Naive B cell (primary cell): ENCODE measurements at regions not wholly inside any gene's neighbourhood (a gene's known extent, or its start where the extent isn't known, plus 50 kb on each side); places are given as distances from the start of the nearest gene placed in this dataset.

Experiments used
- ATAC-seq, 2 donors: fragments of 150-1000 bp; cut with Tn5 transposase; 2 replicates each; pipeline ENCODE4 v1.10.0; 2021; ENCODE audit warnings: low read depth in 2 of 2, mild to moderate bottlenecking in 2 of 2, moderate library complexity in 2 of 2
- DNase-seq: peaks from one replicate; pipeline ENCODE4 v3.0.0; 2022
- H3K27ac Mint-ChIP-seq, 6 donors: one replicate each; pipeline ENCODE4 v1.8.0; 2020 to 2022; ENCODE audit warnings: mild to moderate bottlenecking in 6 of 6, mixed read lengths in 6 of 6, moderate library complexity in 5 of 6, inconsistent platforms in 2 of 6
- H3K27me3 Mint-ChIP-seq, 3 donors: one replicate each; pipeline ENCODE4 v1.8.0; 2021 to 2022; ENCODE audit warnings: mixed read lengths in 3 of 3, mild to moderate bottlenecking in 1 of 3
- H3K36me3 Mint-ChIP-seq, 2 donors: one replicate each; pipeline ENCODE4 v1.8.0; 2020 to 2022; ENCODE audit warnings: mixed read lengths in 2 of 2, inconsistent platforms in 1 of 2, mild to moderate bottlenecking in 1 of 2
- H3K4me1 Mint-ChIP-seq, 3 donors: one replicate each; pipeline ENCODE4 v1.8.0; 2020 to 2022; ENCODE audit warnings: mixed read lengths in 3 of 3, inconsistent platforms in 1 of 3, mild to moderate bottlenecking in 1 of 3, moderate library complexity in 1 of 3
- H3K4me3 Mint-ChIP-seq, 8 donors: one replicate each; pipeline ENCODE4 v1.8.0; 2020 to 2022; ENCODE audit warnings: mild to moderate bottlenecking in 8 of 8, mixed read lengths in 8 of 8, moderate library complexity in 8 of 8, inconsistent platforms in 2 of 8
- H3K9me3 Mint-ChIP-seq, 7 donors: one replicate each; pipeline ENCODE4 v1.8.0; 2020 to 2022; ENCODE audit warnings: mixed read lengths in 7 of 7, mild to moderate bottlenecking in 5 of 7, inconsistent platforms in 2 of 7, moderate library complexity in 1 of 7

GRCh38 chr2:117684919-117685318, 129.6 kb upstream of the DDX18 start:
- ATAC-seq, result no peak
- no peak for DNase-seq
- no peaks in the 10 kb centered on the region for H3K4me1 Mint-ChIP-seq
- H3K27ac Mint-ChIP-seq, result no peak overlapping the region
- peaks cover 0 to 8% (median 0%) of the 10 kb centered on the region in 7 donors for H3K9me3 Mint-ChIP-seq
- H3K36me3 Mint-ChIP-seq, result no peaks in the 10 kb centered on the region
- H3K4me3 Mint-ChIP-seq, result no peak overlapping the region
- H3K27me3 Mint-ChIP-seq, result peaks cover 0 to 5% (median 0%) of the 10 kb centered on the region in 3 donors

GRCh38 chr2:117686699-117687098, 127.8 kb upstream of the DDX18 start:
- H3K27me3 Mint-ChIP-seq, result peaks cover 0 to 5% (median 0%) of the 10 kb centered on the region in 3 donors
- ATAC-seq (no peak), DNase-seq (no peak)
- no peaks in the 10 kb centered on the region for H3K36me3 Mint-ChIP-seq
- H3K27ac Mint-ChIP-seq, result no peak overlapping the region
- H3K4me3 Mint-ChIP-seq, result no peak overlapping the region
- no peaks in the 10 kb centered on the region for H3K4me1 Mint-ChIP-seq
- H3K9me3 Mint-ChIP-seq, result peaks cover 0 to 8% (median 0%) of the 10 kb centered on the region in 7 donors

- H3K27ac Mint-ChIP-seq, result no peak overlapping the region
- DNase-seq (no peak), ATAC-seq (no peak)
- no peak overlapping the region for H3K4me3 Mint-ChIP-seq
- no peaks in the 10 kb centered on the region for H3K36me3 Mint-ChIP-seq
- no peaks in the 10 kb centered on the region for H3K4me1 Mint-ChIP-seq
- no peaks in the 10 kb centered on the region for H3K27me3 Mint-ChIP-seq
- peaks cover 0 to 5% (median 0%) of the 10 kb centered on the region in 7 donors for H3K9me3 Mint-ChIP-seq
Observed at GRCh38 chr2:117691595-117691994, 122.9 kb upstream of the DDX18 start.

GRCh38 chr2:117692001-117692763, 122.3 kb upstream of the DDX18 start:
- no peak overlapping the region for H3K4me3 Mint-ChIP-seq
- no peak overlapping the region for H3K27ac Mint-ChIP-seq
- no peaks in the 10 kb centered on the region for H3K36me3 Mint-ChIP-seq
- no peaks in the 10 kb centered on the region for H3K27me3 Mint-ChIP-seq
- no peaks in the 10 kb centered on the region for H3K4me1 Mint-ChIP-seq
- peaks cover 0 to 5% (median 0%) of the 10 kb centered on the region in 7 donors for H3K9me3 Mint-ChIP-seq
- DNase-seq, result no peak
- no peak for ATAC-seq

GRCh38 chr2:117693154-117693553, 121.3 kb upstream of the DDX18 start:
- peaks cover 0 to 5% (median 0%) of the 10 kb centered on the region in 7 donors for H3K9me3 Mint-ChIP-seq
- H3K4me1 Mint-ChIP-seq, result no peaks in the 10 kb centered on the region
- H3K27me3 Mint-ChIP-seq, result no peaks in the 10 kb centered on the region
- ATAC-seq (no peak), DNase-seq (no peak)
- no peak overlapping the region for H3K4me3 Mint-ChIP-seq
- no peaks in the 10 kb centered on the region for H3K36me3 Mint-ChIP-seq
- H3K27ac Mint-ChIP-seq, result no peak overlapping the region

GRCh38 chr2:117693651-117694050, 120.8 kb upstream of the DDX18 start:
- Mint-ChIP-seq H3K36me3 (no peaks in the 10 kb centered on the region), H3K27ac (no peak overlapping the region), H3K4me1 (no peaks in the 10 kb centered on the region), H3K4me3 (no peak overlapping the region), H3K9me3 (peaks cover 0 to 5% (median 0%) of the 10 kb centered on the region in 7 donors), H3K27me3 (no peaks in the 10 kb centered on the region)
- no peak for DNase-seq
- ATAC-seq, result no peak

- Mint-ChIP-seq H3K27ac (no peak overlapping the region), H3K4me1 (no peaks in the 10 kb centered on the region), H3K36me3 (no peaks in the 10 kb centered on the region), H3K4me3 (no peak overlapping the region), H3K9me3 (peaks cover 0 to 5% (median 0%) of the 10 kb centered on the region in 7 donors), H3K27me3 (peaks cover 0 to 4% (median 0%) of the 10 kb centered on the region in 3 donors)
- ATAC-seq (no peak), DNase-seq (no peak)
Observed at GRCh38 chr2:117698287-117698686, 116.2 kb upstream of the DDX18 start.

GRCh38 chr2:117698819-117699218, 115.7 kb upstream of the DDX18 start:
- Mint-ChIP-seq H3K27ac (no peak overlapping the region), H3K9me3 (peaks cover 0 to 5% (median 0%) of the 10 kb centered on the region in 7 donors), H3K27me3 (peaks cover 0 to 4% (median 0%) of the 10 kb centered on the region in 3 donors), H3K4me1 (no peaks in the 10 kb centered on the region), H3K4me3 (no peak overlapping the region), H3K36me3 (no peaks in the 10 kb centered on the region)
- DNase-seq (no peak), ATAC-seq (no peak)

- Mint-ChIP-seq H3K4me3 (no peak overlapping the region), H3K27me3 (peaks cover 0 to 9% (median 0%) of the 10 kb centered on the region in 3 donors), H3K4me1 (no peaks in the 10 kb centered on the region), H3K27ac (no peak overlapping the region), H3K9me3 (peaks cover 0 to 9% (median 0%) of the 10 kb centered on the region in 7 donors), H3K36me3 (no peaks in the 10 kb centered on the region)
- DNase-seq (no peak), ATAC-seq (no peak)
Observed at GRCh38 chr2:117700471-117700870, 114.0 kb upstream of the DDX18 start.

GRCh38 chr2:117701365-117701764, 113.1 kb upstream of the DDX18 start:
- Mint-ChIP-seq H3K4me3 (no peak overlapping the region), H3K9me3 (peaks cover 0 to 6% (median 0%) of the 10 kb centered on the region in 7 donors), H3K36me3 (no peaks in the 10 kb centered on the region), H3K27me3 (peaks cover 0 to 9% (median 0%) of the 10 kb centered on the region in 3 donors), H3K4me1 (no peaks in the 10 kb centered on the region), H3K27ac (no peak overlapping the region)
- ATAC-seq (no peak), DNase-seq (no peak)

- no peaks in the 10 kb centered on the region for H3K4me1 Mint-ChIP-seq
Observed at GRCh38 chr2:117702098-117702497, 112.4 kb upstream of the DDX18 start.

GRCh38 chr2:117703858-117704257, 110.6 kb upstream of the DDX18 start:
- Mint-ChIP-seq H3K4me1 (no peaks in the 10 kb centered on the region), H3K9me3 (peaks cover 0 to 6% (median 0%) of the 10 kb centered on the region in 7 donors), H3K4me3 (no peak overlapping the region), H3K27ac (no peak overlapping the region), H3K36me3 (no peaks in the 10 kb centered on the region), H3K27me3 (peaks cover 0 to 14% (median 0%) of the 10 kb centered on the region in 3 donors)
- no peak for DNase-seq
- no peak for ATAC-seq

More at GRCh38 chr2:117702098-117702497, 112.4 kb upstream of the DDX18 start:
- Mint-ChIP-seq H3K27ac (no peak overlapping the region), H3K36me3 (no peaks in the 10 kb centered on the region), H3K9me3 (peaks cover 0 to 6% (median 0%) of the 10 kb centered on the region in 7 donors), H3K27me3 (peaks cover 0 to 9% (median 0%) of the 10 kb centered on the region in 3 donors), H3K4me3 (no peak overlapping the region)
- ATAC-seq, result no peak
- DNase-seq, result no peak

GRCh38 chr2:117704818-117705217, 109.7 kb upstream of the DDX18 start:
- Mint-ChIP-seq H3K27me3 (peaks cover 0 to 10% (median 0%) of the 10 kb centered on the region in 3 donors), H3K9me3 (peaks cover 0 to 6% (median 0%) of the 10 kb centered on the region in 7 donors), H3K36me3 (no peaks in the 10 kb centered on the region), H3K27ac (no peak overlapping the region), H3K4me1 (no peaks in the 10 kb centered on the region), H3K4me3 (no peak overlapping the region)
- ATAC-seq, result no peak
- no peak for DNase-seq

- Mint-ChIP-seq H3K4me1 (no peaks in the 10 kb centered on the region), H3K36me3 (no peaks in the 10 kb centered on the region), H3K9me3 (peaks cover 4 to 12% (median 8%) of the 10 kb centered on the region in 7 donors), H3K27me3 (peaks cover 0 to 10% (median 0%) of the 10 kb centered on the region in 3 donors), H3K27ac (no peak overlapping the region), H3K4me3 (no peak overlapping the region)
- ATAC-seq (no peak), DNase-seq (no peak)
Observed at GRCh38 chr2:117707874-117708273, 106.6 kb upstream of the DDX18 start.
